NCI-H524 treated with DMSO at 0.1 percent for 48 hours (cell line): ENCODE measurements at regions not wholly inside any gene's neighbourhood (a gene's known extent, or its start where the extent isn't known, plus 50 kb on each side); places are given as distances from the start of the nearest gene placed in this dataset.

ENCODE experiments used
- DNase-seq: peaks from one replicate; lab custom pipeline; 2025; lab: John Stamatoyannopoulos, UW

DNA sequence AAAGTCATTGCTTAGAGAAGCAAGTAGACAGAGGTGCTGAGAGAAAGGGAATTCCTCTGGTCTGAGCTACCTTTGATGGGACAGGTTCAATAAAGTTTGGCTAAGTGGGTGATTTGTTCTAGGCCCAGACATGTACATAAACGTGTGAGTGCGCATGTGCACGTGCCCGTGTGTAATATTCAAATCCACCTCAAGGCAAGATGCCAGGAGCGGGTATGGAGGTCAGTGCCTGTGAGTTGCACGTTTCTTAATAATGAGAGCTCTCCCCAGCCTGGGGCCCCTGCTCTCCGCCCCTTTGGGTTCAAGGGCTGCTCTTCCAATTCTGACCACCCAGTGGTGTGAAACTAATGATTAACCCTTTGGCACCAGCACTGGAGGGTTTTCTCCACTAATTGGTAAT, 53.8 kb upstream of the LMO4 start:
- DNase-seq, result peak; percentile 22

GRCh38 chr1:87278825-87279535, 49.7 kb upstream of the LMO4 start:
- no peak for DNase-seq
